MM.1S (cell line): ENCODE measurements at regions not wholly inside any gene's neighbourhood (a gene's known extent, or its start where the extent isn't known, plus 50 kb on each side); places are given as distances from the start of the nearest gene placed in this dataset.

Source experiments
- DNase-seq: peaks from one replicate; pipeline ENCODE4 v3.0.0-alpha.2; 2015
- H2AFZ ChIP-seq: fragments of 300-600 bp; sonication (generic); 2 replicates; pipeline ENCODE4 v1.6.0; 2016; ENCODE audit warnings: antibody characterized with exemption, low read length
- H3F3A ChIP-seq: fragments of 300-600 bp; sonication (generic); 2 replicates; pipeline ENCODE4 v1.6.1; 2016; ENCODE audit warnings: mild to moderate bottlenecking, antibody characterized with exemption, low read length, moderate library complexity, mixed read lengths; ENCODE audit not compliant: insufficient read depth
- H3K27ac ChIP-seq: fragments of 300-600 bp; sonication (generic); 2 replicates; pipeline ENCODE4 v1.5.1; 2016; ENCODE audit warnings: mild to moderate bottlenecking, low read length
- H3K27me3 ChIP-seq: fragments of 300-600 bp; sonication (generic); replicated peaks from 2 replicates; pipeline ENCODE4 v1.6.0; 2016; ENCODE audit warnings: low read length; ENCODE audit not compliant: insufficient read depth
- H3K36me3 ChIP-seq: fragments of 300-600 bp; sonication (generic); replicated peaks from 2 replicates; pipeline ENCODE4 v1.6.1; 2016; ENCODE audit warnings: mild to moderate bottlenecking, low read length, mixed read lengths; ENCODE audit not compliant: insufficient read depth
- H3K4me1 ChIP-seq: fragments of 300-600 bp; sonication (generic); 2 replicates; pipeline ENCODE4 v1.6.1; 2016; ENCODE audit warnings: low read length, mixed read lengths
- H3K4me2 ChIP-seq: fragments of 300-600 bp; sonication (generic); 2 replicates; pipeline ENCODE4 v1.6.0; 2016; ENCODE audit warnings: low read depth, low read length
- H3K4me3 ChIP-seq: fragments of 300-600 bp; sonication (generic); 2 replicates; pipeline ENCODE4 v1.5.1; 2016; ENCODE audit warnings: low read length, mixed read lengths
- H3K79me2 ChIP-seq: fragments of 300-600 bp; sonication (generic); 2 replicates; pipeline ENCODE4 v1.6.1; 2016; ENCODE audit warnings: mixed run types, low read length, mixed read lengths
- H3K9ac ChIP-seq: fragments of 300-600 bp; sonication (generic); 2 replicates; pipeline ENCODE4 v1.6.1; 2016; ENCODE audit warnings: low read length, mixed read lengths
- H3K9me2 ChIP-seq: fragments of 300-600 bp; sonication (generic); replicated peaks from 2 replicates; pipeline ENCODE4 v1.6.1; 2016; ENCODE audit warnings: mild to moderate bottlenecking, low read length, mixed read lengths; ENCODE audit not compliant: insufficient read depth
- H3K9me3 ChIP-seq: fragments of 300-600 bp; sonication (generic); replicated peaks from 2 replicates; pipeline ENCODE4 v1.6.1; 2016; ENCODE audit warnings: mild to moderate bottlenecking, low read length, mixed read lengths; ENCODE audit not compliant: insufficient read depth
- H4K20me1 ChIP-seq: fragments of 300-600 bp; sonication (generic); 2 replicates; pipeline ENCODE4 v1.6.1; 2016; ENCODE audit warnings: mild to moderate bottlenecking, low read length, moderate library complexity, mixed read lengths; ENCODE audit not compliant: insufficient read depth
- CTCF ChIP-seq: fragments of 300-600 bp; sonication (generic); IDR thresholded peaks from 2 replicates; pipeline ENCODE4 v1.5.1; 2016; ENCODE audit warnings: antibody characterized with exemption, low read length, mixed read lengths
- EZH2 ChIP-seq: fragments of 300-600 bp; sonication (generic); optimal IDR thresholded peaks from 2 replicates; pipeline ENCODE3; 2017; ENCODE audit warnings: low read depth, mild to moderate bottlenecking, antibody characterized with exemption, low read length, mixed read lengths
- EZH2phosphoT487 ChIP-seq: fragments of 300-600 bp; sonication (generic); IDR thresholded peaks from 2 replicates; pipeline ENCODE4 v1.6.1; 2018; ENCODE audit warnings: antibody characterized with exemption, low read length

GRCh38 chr1:84743896-84744295 is 53.6 kb upstream of the SSX2IP start:
- Histone ChIP-seq H3K27ac (no peak overlapping the region), H3K4me1 (no peaks in the 10 kb centered on the region), H3F3A (no peaks in the 10 kb centered on the region), H3K9me3 (no peaks in the 10 kb centered on the region), H4K20me1 (no peaks in the 10 kb centered on the region), H3K9ac (no peak overlapping the region), H3K9me2 (no peaks in the 10 kb centered on the region), H3K27me3 (no peaks in the 10 kb centered on the region), H3K36me3 (no peaks in the 10 kb centered on the region), H3K4me3 (no peak overlapping the region), H3K4me2 (no peak overlapping the region), H2AFZ (no peak overlapping the region), H3K79me2 (no peaks in the 10 kb centered on the region)
- no peak for DNase-seq
- TF ChIP-seq CTCF (no peak), EZH2 (no peak), EZH2phosphoT487 (no peak)

DNA sequence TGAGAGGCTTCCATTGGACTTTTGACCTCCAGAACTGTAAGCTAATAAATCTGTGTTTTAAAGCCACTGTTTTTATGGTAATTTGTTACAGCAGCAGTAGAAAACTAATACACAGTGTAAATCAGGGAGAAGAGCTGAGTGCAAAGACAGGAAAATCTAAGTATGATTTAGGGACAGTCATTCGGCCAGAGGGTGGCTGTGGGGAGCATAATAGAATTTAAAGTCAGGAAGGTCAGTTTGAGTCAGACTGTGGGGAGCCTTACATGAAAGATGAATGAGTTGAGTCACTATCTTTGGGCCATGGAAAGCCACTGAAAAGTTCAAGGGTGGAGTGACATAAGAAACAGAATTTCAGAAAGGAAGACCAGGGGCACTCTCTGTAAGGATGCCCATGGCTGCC is 52.4 kb upstream of the SSX2IP start:
- no peaks in the 10 kb centered on the region for H3K27me3 ChIP-seq
- H3K9me2 ChIP-seq, result no peaks in the 10 kb centered on the region
- no peak overlapping the region for H3K4me3 ChIP-seq
- no peak for DNase-seq
- no peak overlapping the region for H3K4me2 ChIP-seq
- H4K20me1 ChIP-seq, result no peaks in the 10 kb centered on the region
- no peaks in the 10 kb centered on the region for H3K79me2 ChIP-seq
- H2AFZ ChIP-seq, result no peak overlapping the region
- no peaks in the 10 kb centered on the region for H3K36me3 ChIP-seq
- no peaks in the 10 kb centered on the region for H3K9me3 ChIP-seq
- TF ChIP-seq CTCF (no peak), EZH2 (no peak), EZH2phosphoT487 (no peak)
- H3F3A ChIP-seq, result no peaks in the 10 kb centered on the region
- H3K4me1 ChIP-seq, result no peaks in the 10 kb centered on the region
- no peak overlapping the region for H3K9ac ChIP-seq
- no peak overlapping the region for H3K27ac ChIP-seq

GRCh38 chr1:84740050-84740714 is 49.9 kb upstream of the SSX2IP start:
- no peaks in the 10 kb centered on the region for H3K9me3 ChIP-seq
- H3K27ac ChIP-seq, result no peak overlapping the region
- no peaks in the 10 kb centered on the region for H4K20me1 ChIP-seq
- H3K9me2 ChIP-seq, result no peaks in the 10 kb centered on the region
- no peaks in the 10 kb centered on the region for H3K36me3 ChIP-seq
- TF ChIP-seq EZH2 (no peak), CTCF (no peak), EZH2phosphoT487 (no peak)
- DNase-seq, result no peak
- no peak overlapping the region for H3K4me3 ChIP-seq
- no peaks in the 10 kb centered on the region for H3K27me3 ChIP-seq
- H3K9ac ChIP-seq, result no peak overlapping the region
- no peak overlapping the region for H2AFZ ChIP-seq
- no peaks in the 10 kb centered on the region for H3K79me2 ChIP-seq
- H3K4me1 ChIP-seq, result no peaks in the 10 kb centered on the region
- no peaks in the 10 kb centered on the region for H3F3A ChIP-seq
- H3K4me2 ChIP-seq, result no peak overlapping the region
